OCI-LY7 (cell line): ENCODE measurements at regions not wholly inside any gene's neighbourhood (a gene's known extent, or its start where the extent isn't known, plus 50 kb on each side); places are given as distances from the start of the nearest gene placed in this dataset.

Experiments used
- BruUV-seq: library from RNA; stranded (reverse); fragments of 400-500 nt; replicated peaks from 2 replicates; lab custom pipeline; 2021; lab: Mats Ljungman, UMichigan
- CTCF ChIA-PET: fragments of 300-600 bp; sonication (Branson Sonifier 250); formaldehyde crosslinking; loops from one replicate; lab custom pipeline; 2022; ENCODE audit warnings: antibody characterized with exemption; ENCODE audit not compliant: unreplicated experiment; lab: Charles Lee
- POLR2A ChIA-PET: fragments of 300-600 bp; sonication (Branson Sonifier 250); formaldehyde crosslinking; loops from one replicate; lab custom pipeline; 2022; ENCODE audit warnings: antibody characterized with exemption; lab: Charles Lee
- DNase-seq: peaks from one replicate; pipeline ENCODE4 v3.0.0-alpha.2; 2015; ENCODE audit warnings: low spot score
- H2AFZ ChIP-seq: fragments of 200-600 bp; sonication (generic), shearing (Covaris generic); 2 replicates; pipeline ENCODE4 v1.6.1; 2014; ENCODE audit warnings: mild to moderate bottlenecking, antibody characterized with exemption, low read length, moderate library complexity
- H3K27ac ChIP-seq: fragments of 200-600 bp; sonication (generic); 2 replicates; pipeline ENCODE4 v1.5.1; 2014; ENCODE audit warnings: mixed run types, low read depth, mild to moderate bottlenecking, moderate library complexity, low read length, inconsistent platforms; ENCODE audit not compliant: poor library complexity, severe bottlenecking
- H3K36me3 ChIP-seq: fragments of 200-600 bp; sonication (generic); 2 replicates; pipeline ENCODE4 v1.6.1; 2014; ENCODE audit warnings: mild to moderate bottlenecking, antibody characterized with exemption, low read length, moderate library complexity, mixed read lengths; ENCODE audit not compliant: insufficient read depth
- H3K4me1 ChIP-seq: fragments of 200-600 bp; sonication (generic); 2 replicates; pipeline ENCODE4 v1.5.1; 2014; ENCODE audit warnings: mild to moderate bottlenecking, low read length; ENCODE audit not compliant: insufficient read depth, poor library complexity, severe bottlenecking
- H3K4me2 ChIP-seq: fragments of 200-600 bp; sonication (generic); 2 replicates; pipeline ENCODE4 v1.6.1; 2014; ENCODE audit warnings: mild to moderate bottlenecking, low read length
- H3K4me3 ChIP-seq: fragments of 200-600 bp; sonication (generic); 2 replicates; pipeline ENCODE4 v1.5.1; 2014; ENCODE audit warnings: mild to moderate bottlenecking, low read depth, low read length; ENCODE audit not compliant: poor library complexity, severe bottlenecking
- H3K79me2 ChIP-seq: fragments of 200-600 bp; sonication (generic); 2 replicates; pipeline ENCODE4 v1.6.1; 2016; ENCODE audit warnings: low read depth, mild to moderate bottlenecking, low read length, moderate library complexity, mixed read lengths; ENCODE audit not compliant: insufficient read depth
- H3K9me2 ChIP-seq: fragments of 200-600 bp; sonication (generic); 2 replicates; pipeline ENCODE4 v1.6.1; 2016; ENCODE audit warnings: mild to moderate bottlenecking, low read length, mixed read lengths; ENCODE audit not compliant: insufficient read depth
- H3K9me3 ChIP-seq: fragments of 200-600 bp; sonication (generic); 2 replicates; pipeline ENCODE4 v1.6.1; 2014; ENCODE audit warnings: mild to moderate bottlenecking, mixed run types, low read length, mixed read lengths
- H4K20me1 ChIP-seq: fragments of 200-600 bp; sonication (generic); 2 replicates; pipeline ENCODE4 v1.6.1; 2014; ENCODE audit warnings: mild to moderate bottlenecking, antibody characterized with exemption, low read length, moderate library complexity, mixed read lengths; ENCODE audit not compliant: insufficient read depth
- EZH2phosphoT487 ChIP-seq: fragments of 200-600 bp; sonication (generic); IDR thresholded peaks from 2 replicates; pipeline ENCODE4 v1.6.1; 2018; ENCODE audit warnings: low read depth, borderline replicate concordance, mild to moderate bottlenecking, mixed run types, antibody characterized with exemption, low read length, moderate library complexity, mixed read lengths
- intact Hi-C: fragments of 100-400 bp; cut with micrococcal nuclease; formaldehyde crosslinking; loops from one replicate; pipeline ENCODE4 v1.10.0; 2022; ENCODE audit not compliant: unreplicated experiment
- TF ChIP-seq, protein P1 (sequence below): fragments of 200-600 bp; sonication (generic); conservative IDR thresholded peaks from 2 replicates; pipeline ENCODE4 v1.5.1; 2014; ENCODE audit warnings: mild to moderate bottlenecking, antibody characterized with exemption, low read length, moderate library complexity, mixed read lengths

GRCh38 chr6:25170640-25171039 is 108.5 kb upstream of the CARMIL1 start:
- POLR2A ChIA-PET = no interaction called here
- Histone ChIP-seq H4K20me1 (no peaks in the 10 kb centered on the region), H3K36me3 (no peaks in the 10 kb centered on the region), H3K79me2 (no peaks in the 10 kb centered on the region), H3K27ac (no peak overlapping the region), H2AFZ (no peak overlapping the region), H3K9me3 (no peaks in the 10 kb centered on the region), H3K4me2 (no peak overlapping the region), H3K4me1 (no peaks in the 10 kb centered on the region), H3K4me3 (no peak overlapping the region), H3K9me2 (no peaks in the 10 kb centered on the region)
- no peak for DNase-seq
- intact Hi-C loops = loop anchor here (10.0 kb wide), 1 partner anchor 86 kb away; no protein-coding TSS in a partner anchor
- no peak for TF ChIP-seq EZH2phosphoT487
- TF ChIP-seq, protein P1, sequence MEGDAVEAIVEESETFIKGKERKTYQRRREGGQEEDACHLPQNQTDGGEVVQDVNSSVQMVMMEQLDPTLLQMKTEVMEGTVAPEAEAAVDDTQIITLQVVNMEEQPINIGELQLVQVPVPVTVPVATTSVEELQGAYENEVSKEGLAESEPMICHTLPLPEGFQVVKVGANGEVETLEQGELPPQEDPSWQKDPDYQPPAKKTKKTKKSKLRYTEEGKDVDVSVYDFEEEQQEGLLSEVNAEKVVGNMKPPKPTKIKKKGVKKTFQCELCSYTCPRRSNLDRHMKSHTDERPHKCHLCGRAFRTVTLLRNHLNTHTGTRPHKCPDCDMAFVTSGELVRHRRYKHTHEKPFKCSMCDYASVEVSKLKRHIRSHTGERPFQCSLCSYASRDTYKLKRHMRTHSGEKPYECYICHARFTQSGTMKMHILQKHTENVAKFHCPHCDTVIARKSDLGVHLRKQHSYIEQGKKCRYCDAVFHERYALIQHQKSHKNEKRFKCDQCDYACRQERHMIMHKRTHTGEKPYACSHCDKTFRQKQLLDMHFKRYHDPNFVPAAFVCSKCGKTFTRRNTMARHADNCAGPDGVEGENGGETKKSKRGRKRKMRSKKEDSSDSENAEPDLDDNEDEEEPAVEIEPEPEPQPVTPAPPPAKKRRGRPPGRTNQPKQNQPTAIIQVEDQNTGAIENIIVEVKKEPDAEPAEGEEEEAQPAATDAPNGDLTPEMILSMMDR = no peak
- BruUV-seq = no TSS peak
- CTCF ChIA-PET = interaction anchor here (0.5 kb wide), 1 partner anchor 679 kb away, joined by 3 read pairs; no protein-coding TSS in a partner anchor

DNA sequence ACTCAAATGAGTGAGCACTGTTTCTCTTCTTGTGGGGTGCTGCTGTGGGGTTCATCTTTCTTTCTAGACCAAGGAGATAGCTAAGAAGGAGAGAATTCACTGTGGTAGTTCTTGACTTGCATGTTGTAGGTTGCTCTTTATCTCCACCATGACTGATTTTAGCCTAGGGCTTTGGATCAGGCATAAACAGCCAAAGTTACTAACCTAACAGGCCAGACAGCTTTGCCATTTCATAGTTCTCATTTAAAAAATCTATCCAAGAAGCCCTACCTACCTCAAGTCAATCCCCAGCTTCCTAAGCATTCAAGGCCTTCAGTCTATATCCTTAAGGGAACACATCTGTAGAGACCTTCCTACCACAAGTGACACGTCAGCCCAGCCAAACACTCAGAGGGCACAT is 107.9 kb upstream of the CARMIL1 start:
- no peak for TF ChIP-seq EZH2phosphoT487
- TF ChIP-seq, protein P1 = no peak
- CTCF ChIA-PET = no interaction called here
- no peaks in the 10 kb centered on the region for H4K20me1 ChIP-seq
- no peaks in the 10 kb centered on the region for H3K9me3 ChIP-seq
- no peaks in the 10 kb centered on the region for H3K36me3 ChIP-seq
- DNase-seq = no peak
- H2AFZ ChIP-seq = no peak overlapping the region
- H3K4me1 ChIP-seq = no peaks in the 10 kb centered on the region
- no TSS peak for BruUV-seq
- intact Hi-C loops = loop anchor here (10.0 kb wide), 1 partner anchor 86 kb away; no protein-coding TSS in a partner anchor
- POLR2A ChIA-PET = interaction anchor here (1.0 kb wide), 1 partner anchor 118 kb away, joined by 3 read pairs; no protein-coding TSS in a partner anchor
- no peak overlapping the region for H3K4me3 ChIP-seq
- no peak overlapping the region for H3K27ac ChIP-seq
- no peaks in the 10 kb centered on the region for H3K9me2 ChIP-seq
- no peaks in the 10 kb centered on the region for H3K79me2 ChIP-seq
- H3K4me2 ChIP-seq = no peak overlapping the region

DNA sequence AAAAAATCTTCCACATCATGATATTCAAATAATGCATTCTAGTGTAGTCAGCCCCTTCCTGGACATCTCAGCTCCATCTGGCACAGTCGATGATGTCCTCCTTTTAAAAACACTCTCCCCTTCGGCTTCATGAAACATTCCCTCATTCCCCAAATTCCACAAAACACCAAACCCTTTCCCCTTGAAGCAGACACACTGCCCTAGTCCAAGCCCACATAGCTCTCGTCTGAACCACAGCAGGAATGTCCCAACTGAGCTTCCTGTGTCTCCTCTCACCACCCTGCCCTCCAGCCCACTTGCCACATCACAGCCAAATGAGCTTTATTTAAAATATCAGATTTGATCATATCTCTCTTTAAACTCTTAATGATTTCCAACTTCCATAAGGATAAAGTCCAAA is 106.4 kb upstream of the CARMIL1 start:
- intact Hi-C loops = loop anchor here (10.0 kb wide), 1 partner anchor 88 kb away; no protein-coding TSS in a partner anchor
- Histone ChIP-seq H3K79me2 (no peaks in the 10 kb centered on the region), H2AFZ (no peak overlapping the region), H3K9me2 (no peaks in the 10 kb centered on the region), H4K20me1 (no peaks in the 10 kb centered on the region), H3K4me3 (no peak overlapping the region), H3K36me3 (no peaks in the 10 kb centered on the region), H3K4me2 (no peak overlapping the region), H3K9me3 (no peaks in the 10 kb centered on the region), H3K27ac (no peak overlapping the region), H3K4me1 (no peaks in the 10 kb centered on the region)
- TF ChIP-seq EZH2phosphoT487 = no peak
- TF ChIP-seq, protein P1 = no peak
- no peak for DNase-seq
- no TSS peak for BruUV-seq
- ChIA-PET POLR2A (interaction anchor here (0.6 to 0.9 kb wide), 2 partner anchors 21 to 29 kb away, joined by 4 read pairs; no protein-coding TSS in a partner anchor), CTCF (no interaction called here)
